Brain microvascular endothelial cell (primary cell): ENCODE measurements at regions not wholly inside any gene's neighbourhood (a gene's known extent, or its start where the extent isn't known, plus 50 kb on each side); places are given as distances from the start of the nearest gene placed in this dataset.
"Not testable (repeated sequence)": the region's sequence is repeated elsewhere in the genome, so short reads cannot be mapped to it uniquely, and the experiment has no call there.

Experiments
- DNase-seq: peaks from one replicate; pipeline ENCODE4 v3.0.0-alpha.2; 2020
- H3K27ac ChIP-seq: fragments of 250-450 bp; sonication (Bioruptor Pico); 2 replicates; pipeline ENCODE4 v1.5.1; 2020; ENCODE audit warnings: mild to moderate bottlenecking, moderate library complexity
- H3K27me3 ChIP-seq: fragments of 250-450 bp; sonication (Bioruptor Pico); replicated peaks from 2 replicates; pipeline ENCODE4 v1.5.1; 2020; ENCODE audit warnings: mild to moderate bottlenecking
- H3K36me3 ChIP-seq: fragments of 250-450 bp; sonication (Bioruptor Pico); replicated peaks from 2 replicates; pipeline ENCODE4 v1.5.1; 2020; ENCODE audit warnings: mild to moderate bottlenecking
- H3K4me3 ChIP-seq: 2 replicates; pipeline ENCODE4 v1.5.1; 2011; ENCODE audit warnings: low read depth, mild to moderate bottlenecking, control low read depth, low read length, moderate library complexity
- CTCF ChIP-seq: IDR thresholded peaks from 2 replicates; pipeline ENCODE4 v1.5.1; 2011; ENCODE audit warnings: low read depth, mild to moderate bottlenecking, moderate library complexity, low read length, control low read depth, inconsistent platforms; ENCODE audit errors: missing control alignments
- in situ Hi-C: cut with HindIII; loops from 2 replicates; pipeline ENCODE4 v1.10.0; 2017; ENCODE audit warnings: low sequenced_read_pairs, low pct_ligation_motif_present

- no peak for TF ChIP-seq CTCF
- Histone ChIP-seq H3K36me3 (no peaks in the 10 kb centered on the region), H3K4me3 (no peak overlapping the region), H3K27me3 (no peaks in the 10 kb centered on the region), H3K27ac (no peak overlapping the region)
- in situ Hi-C loops = no loop called here
- no peak for DNase-seq
These were observed 78.9 kb upstream of the EEF2KMT start for GRCh38 chr16:5176505-5176904.

- no peak for TF ChIP-seq CTCF
- in situ Hi-C loops = no loop called here
- H3K27me3 ChIP-seq = no peaks in the 10 kb centered on the region
- no peak overlapping the region for H3K4me3 ChIP-seq
- H3K36me3 ChIP-seq = no peaks in the 10 kb centered on the region
- no peak for DNase-seq
- no peak overlapping the region for H3K27ac ChIP-seq
These were observed 77.7 kb upstream of the EEF2KMT start for GRCh38 chr16:5175266-5175665.

GRCh38 chr16:5166486-5166885, 68.9 kb upstream of the EEF2KMT start:
- in situ Hi-C loops = no loop called here
- no peak for TF ChIP-seq CTCF
- no peak overlapping the region for H3K4me3 ChIP-seq
- H3K27me3 ChIP-seq = no peaks in the 10 kb centered on the region
- H3K36me3 ChIP-seq = no peaks in the 10 kb centered on the region
- H3K27ac ChIP-seq = no peak overlapping the region
- DNase-seq = no peak

GRCh38 chr16:5165429-5165828, 67.8 kb upstream of the EEF2KMT start:
- H3K36me3 ChIP-seq, H3K4me3 ChIP-seq, DNase-seq, in situ Hi-C loops, H3K27ac ChIP-seq, H3K27me3 ChIP-seq: not testable (repeated sequence)

GRCh38 chr16:5162801-5163200, 65.2 kb upstream of the EEF2KMT start:
- DNase-seq, H3K36me3 ChIP-seq, H3K4me3 ChIP-seq, H3K27me3 ChIP-seq, H3K27ac ChIP-seq, in situ Hi-C loops: not testable (repeated sequence)

- DNase-seq, H3K4me3 ChIP-seq, H3K27me3 ChIP-seq, H3K36me3 ChIP-seq, H3K27ac ChIP-seq, in situ Hi-C loops: not testable (repeated sequence)
These were observed 64.3 kb upstream of the EEF2KMT start for GRCh38 chr16:5161888-5162287.

- DNase-seq, H3K27ac ChIP-seq, H3K4me3 ChIP-seq, in situ Hi-C loops, H3K36me3 ChIP-seq, H3K27me3 ChIP-seq: not testable (repeated sequence)
These were observed 62.4 kb upstream of the EEF2KMT start for GRCh38 chr16:5160010-5160409.

GRCh38 chr16:5159537-5159936, 61.9 kb upstream of the EEF2KMT start:
- H3K27ac ChIP-seq, in situ Hi-C loops, H3K4me3 ChIP-seq: not testable (repeated sequence)

More at GRCh38 chr16:5159537-5159936, 61.9 kb upstream of the EEF2KMT start:
- H3K36me3 ChIP-seq, H3K27me3 ChIP-seq, DNase-seq: not testable (repeated sequence)
